ENCODE measurements at regions not wholly inside any gene's neighbourhood (a gene's known extent, or its start where the extent isn't known, plus 50 kb on each side); places are given as distances from the start of the nearest gene placed in this dataset.

DNA sequence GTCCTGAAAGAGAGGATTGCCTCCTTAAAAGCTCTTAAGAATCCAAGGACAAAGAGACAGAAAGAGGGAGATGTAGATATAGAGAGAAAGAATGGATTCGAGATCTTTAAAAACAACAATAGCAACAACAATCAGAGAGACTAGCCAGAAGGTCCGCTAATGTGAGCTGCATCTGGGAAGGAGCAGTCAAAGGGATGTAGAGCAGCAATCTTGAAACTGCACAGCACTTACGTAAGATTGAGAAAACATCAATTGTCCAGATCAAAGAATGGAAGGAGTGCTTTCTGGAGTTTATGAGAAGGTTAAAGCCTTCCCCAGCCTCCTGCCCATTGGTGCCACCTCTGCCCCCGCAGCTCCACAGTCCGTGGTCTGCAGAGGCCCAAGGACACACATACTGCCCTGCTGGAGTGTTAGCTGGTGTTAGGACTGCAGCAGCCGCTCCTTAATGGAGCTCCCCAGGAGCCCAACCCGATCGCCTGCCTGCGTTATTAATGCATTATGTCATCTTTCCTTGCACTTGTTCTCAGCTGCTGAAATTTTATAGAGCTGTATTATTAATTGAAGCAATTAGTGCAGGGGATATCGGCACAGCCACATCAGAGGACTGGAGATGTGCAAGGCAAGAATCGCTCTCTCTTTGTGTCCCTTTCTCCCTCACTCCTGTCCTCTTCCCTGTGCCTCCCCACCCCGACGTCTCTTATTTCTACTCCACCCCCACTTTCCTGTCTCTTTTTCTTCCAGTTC is 73.0 kb upstream of the CALM2 start:
- intact Hi-C loops (cut with DNase I) = no loop called here
- DNase-seq (no peak), ATAC-seq (ENCODE audit: poor library complexity) (no peak)

DNA sequence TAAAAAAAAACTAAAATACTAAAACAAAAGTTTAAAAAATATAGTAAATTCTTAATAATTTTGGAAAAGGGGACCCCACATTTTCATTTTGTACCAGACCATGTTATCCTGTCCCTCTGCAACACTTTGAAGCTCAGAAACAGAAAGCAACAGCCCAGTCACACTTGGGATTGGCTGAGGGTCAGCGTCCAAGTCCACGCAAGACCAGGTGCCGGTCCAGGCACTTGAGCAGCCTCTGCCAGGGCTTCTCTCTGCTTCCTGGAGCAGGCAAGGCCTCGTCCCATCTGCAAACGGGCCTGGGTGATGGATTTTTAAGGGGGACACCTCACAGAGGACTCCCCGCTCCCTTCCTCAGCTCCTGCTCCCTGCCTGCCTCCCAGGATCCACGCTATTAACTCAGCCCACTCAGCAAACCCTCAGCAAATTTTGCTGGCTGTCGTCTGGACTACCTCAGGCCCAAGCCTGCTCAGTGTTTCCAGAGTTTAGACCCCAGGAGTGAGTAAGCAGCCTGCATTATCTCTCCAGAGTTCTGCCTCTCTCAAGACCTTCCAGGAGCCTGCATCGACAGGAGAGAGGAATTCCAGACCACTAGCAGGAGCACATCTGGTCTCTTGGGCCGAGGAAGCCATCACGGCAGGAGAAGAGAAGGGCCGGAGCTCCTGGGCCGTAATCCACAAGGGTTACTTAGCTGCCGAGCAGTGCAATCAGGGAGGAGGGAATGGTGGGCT is 67.4 kb upstream of the CALM2 start:
- ATAC-seq (ENCODE audit: poor library complexity) (no peak), DNase-seq (no peak)
- intact Hi-C loops (cut with DNase I) = no loop called here

DNA sequence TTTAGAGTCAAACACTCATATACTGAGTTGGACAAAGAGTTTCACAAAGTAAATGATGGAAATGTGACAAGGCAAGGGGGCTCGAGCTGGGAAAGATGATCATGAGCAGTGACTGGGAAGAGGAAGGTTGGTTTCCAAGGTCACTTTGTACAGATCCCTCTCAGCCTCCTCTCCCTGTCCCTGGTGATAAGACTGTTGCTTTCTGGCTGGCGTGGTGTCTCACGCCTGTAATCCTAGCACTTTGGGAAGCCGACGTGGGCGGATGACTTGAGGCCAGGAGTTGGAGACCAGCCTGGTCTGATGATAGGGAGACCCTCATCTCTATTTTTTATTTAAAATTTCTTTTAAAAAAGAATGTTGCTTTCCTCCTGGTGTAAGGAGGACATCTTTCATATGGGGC is 65.4 kb upstream of the CALM2 start:
- ATAC-seq (ENCODE audit: poor library complexity) = no peak
- DNase-seq = no peak
- intact Hi-C loops (cut with DNase I) = no loop called here

DNA sequence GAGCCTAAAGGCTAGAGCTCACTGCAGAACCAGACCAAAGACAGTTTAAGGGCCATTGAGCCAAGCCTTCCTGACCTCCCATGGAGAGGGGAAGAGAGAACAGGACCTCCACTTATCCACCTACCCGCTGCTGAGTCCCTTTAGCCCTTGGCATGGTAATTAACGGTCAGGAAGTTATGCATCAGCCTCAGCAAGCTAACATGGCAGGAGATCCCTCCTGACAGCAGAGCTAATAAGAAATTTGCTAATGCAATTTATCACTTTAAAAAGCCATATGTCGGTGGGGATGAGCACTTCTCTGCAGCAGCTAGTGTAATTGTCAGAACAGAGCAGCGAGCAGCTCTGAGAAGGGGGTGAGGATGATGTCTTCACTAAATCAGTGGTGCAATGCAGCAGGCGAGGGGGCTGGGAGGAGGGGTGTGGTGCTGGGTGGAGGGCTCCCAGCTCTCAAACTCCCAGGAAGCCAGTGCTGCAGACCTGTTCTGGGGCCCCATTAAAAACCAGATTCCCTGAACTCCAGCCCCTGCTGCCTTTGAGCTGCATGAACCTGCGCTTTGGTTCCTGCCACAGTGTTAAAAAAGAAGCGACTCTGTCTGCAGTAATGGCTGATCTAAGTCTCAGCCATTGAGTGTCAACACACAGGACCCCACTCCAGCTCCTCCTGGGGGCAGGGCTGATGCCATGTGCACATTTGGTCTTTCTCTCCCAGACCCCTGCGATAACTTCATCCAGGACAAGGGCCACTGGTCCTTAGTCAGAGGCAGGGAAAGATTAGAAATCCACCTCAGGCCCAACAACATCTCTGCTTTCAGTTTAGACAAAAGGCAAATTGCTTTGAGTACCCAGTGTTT is 63.0 kb upstream of the CALM2 start:
- no peak for ATAC-seq (ENCODE audit: poor library complexity)
- no peak for DNase-seq
- intact Hi-C loops (cut with DNase I) = no loop called here

DNA sequence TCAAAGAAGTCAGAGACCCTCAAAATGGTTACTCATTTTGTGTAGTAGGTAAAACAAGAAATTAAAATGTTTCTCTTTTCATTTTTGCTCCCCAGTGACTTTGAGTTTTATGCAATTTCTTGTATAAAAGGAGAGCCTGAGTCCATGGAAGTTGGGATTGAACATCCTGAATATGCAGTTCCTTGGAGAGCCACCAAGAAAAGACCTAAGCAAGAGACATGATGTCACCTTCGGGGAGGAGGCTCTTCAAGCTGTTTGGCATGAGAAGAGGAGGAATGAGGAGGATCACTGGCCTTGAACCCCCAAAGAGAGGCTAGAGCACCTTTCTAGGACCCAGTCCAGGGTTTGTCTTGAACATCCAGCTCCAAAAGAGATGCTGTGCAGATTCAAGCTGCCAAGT is 62.3 kb upstream of the CALM2 start:
- no peak for ATAC-seq (ENCODE audit: poor library complexity)

DNA sequence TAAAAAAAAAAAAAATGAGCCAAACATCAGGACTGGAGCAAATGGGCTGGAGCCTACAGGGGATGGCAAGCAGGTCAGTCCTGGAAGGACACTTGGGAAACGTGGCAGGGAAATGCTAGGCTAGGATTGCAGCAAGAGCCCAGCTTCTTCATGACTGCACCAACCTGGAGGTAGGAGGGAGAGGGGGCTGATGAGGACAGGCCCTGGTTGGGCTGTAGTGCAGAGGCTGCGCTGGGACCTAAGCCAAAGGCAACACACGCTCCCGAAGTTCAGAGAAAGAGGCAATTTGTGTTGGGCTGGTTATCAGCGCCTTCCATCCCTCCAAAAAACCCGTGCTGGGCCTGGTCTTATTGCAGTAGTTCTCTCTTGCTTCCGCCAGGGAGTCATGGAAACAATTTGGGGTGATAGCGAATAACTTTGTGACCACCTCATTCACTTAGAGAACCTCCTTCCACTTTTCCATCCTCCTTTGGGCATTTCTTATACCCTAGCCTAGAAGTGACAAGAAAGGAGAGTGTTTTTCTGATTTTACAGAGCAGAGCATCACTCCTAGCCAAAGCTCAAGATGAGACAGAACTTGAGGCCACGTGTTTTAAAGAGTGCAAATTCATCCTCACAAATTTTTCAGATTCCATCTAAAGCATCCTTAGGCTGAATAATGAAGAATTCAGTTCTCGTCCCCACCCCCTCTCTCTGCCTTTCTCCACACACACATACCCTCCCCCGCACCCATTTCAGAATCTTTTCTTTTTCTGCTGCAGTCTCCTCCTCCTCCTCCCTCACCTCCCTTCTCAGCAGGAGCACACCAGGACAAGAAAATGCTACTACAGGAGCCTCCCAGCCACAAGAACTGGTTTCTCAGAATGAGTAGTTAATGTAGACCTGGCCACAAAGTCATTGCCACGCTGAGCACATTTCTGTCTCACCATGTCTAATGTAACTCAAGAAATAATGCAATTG is 61.3 kb upstream of the CALM2 start:
- intact Hi-C loops (cut with DNase I) = no loop called here
- peak; percentile 83 for ATAC-seq (ENCODE audit: poor library complexity)
- DNase-seq = peak; percentile 76

More for the DNA sequence above, 62.3 kb upstream of the CALM2 start:
- intact Hi-C loops (cut with DNase I) = no loop called here
- no peak for DNase-seq

DNA sequence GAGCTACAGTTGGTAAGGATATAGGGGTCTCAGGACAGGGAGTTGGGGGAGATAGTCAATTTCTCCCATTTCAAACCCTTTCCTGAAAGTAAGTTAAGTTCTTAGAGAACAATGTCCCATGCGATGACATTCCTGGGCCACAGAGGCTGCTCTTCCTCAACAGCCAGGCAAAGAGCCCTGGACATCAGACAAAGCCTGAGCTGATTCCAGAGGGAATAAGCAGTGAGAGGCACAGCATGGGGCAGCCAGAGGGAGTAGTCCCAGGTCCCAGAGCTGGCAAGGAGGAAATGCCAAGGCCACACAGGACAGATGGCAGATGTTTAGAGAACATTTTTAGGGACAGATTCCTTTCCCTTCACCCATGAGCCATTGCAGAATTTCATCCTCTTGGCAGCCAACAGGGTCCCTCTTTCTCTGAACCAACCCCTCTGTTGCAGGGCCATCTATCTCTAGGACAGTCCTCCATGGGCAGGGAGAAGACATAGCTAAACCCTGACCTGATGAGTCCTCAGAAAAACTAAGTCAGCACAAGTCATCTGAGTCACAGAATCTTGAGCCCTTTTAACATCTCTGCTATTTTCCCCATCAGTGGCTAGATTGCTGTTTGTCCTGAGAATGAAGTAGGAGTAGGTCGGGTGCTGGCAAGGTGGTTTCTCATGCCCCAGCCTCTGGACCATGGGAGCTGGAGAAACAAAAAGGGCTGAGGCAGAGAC is 60.3 kb upstream of the CALM2 start:
- peak; percentile 21 for ATAC-seq (ENCODE audit: poor library complexity)
- DNase-seq = no peak
- intact Hi-C loops (cut with DNase I) = no loop called here

DNA sequence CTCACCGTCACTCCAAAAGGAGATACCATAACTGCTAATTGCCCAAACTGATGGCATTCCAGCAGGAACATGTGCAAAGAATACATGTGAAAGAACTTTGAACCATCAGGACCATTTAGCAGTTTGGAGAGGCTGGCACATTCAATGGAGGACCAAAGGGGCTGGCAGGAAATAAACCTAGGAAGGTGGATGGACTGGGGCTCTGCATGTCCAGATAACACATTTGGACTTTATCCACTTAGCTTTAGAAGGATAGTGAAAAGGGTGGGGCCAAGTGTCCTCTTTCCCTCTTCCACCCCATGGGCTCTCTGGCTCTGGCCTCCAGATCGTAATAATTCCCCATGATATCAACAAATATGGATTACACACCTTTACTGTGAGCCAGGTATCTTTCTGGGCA is 58.8 kb upstream of the CALM2 start:
- no peak for DNase-seq
- intact Hi-C loops (cut with DNase I) = no loop called here
- no peak for ATAC-seq (ENCODE audit: poor library complexity)

DNA sequence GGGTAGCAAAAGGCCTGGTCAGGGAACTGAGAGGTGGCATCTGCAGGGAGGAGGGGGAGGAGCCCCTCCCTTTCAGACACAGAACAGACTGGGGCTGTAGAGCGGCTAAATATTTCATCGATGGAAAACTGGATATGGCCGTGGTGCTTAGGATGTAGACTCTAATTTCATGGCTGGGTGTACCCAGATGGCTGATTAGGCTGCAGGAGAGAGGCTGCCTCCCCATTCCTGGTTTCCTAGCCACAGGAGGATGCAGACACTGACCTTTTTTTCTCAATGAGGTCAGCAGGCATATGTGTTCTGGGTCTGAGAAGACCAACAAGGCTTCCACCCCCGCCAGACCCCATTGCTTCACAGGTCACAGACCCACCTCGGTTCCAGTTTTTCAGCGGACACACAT is 58.1 kb upstream of the CALM2 start:
- no peak for ATAC-seq (ENCODE audit: poor library complexity)
- intact Hi-C loops (cut with DNase I) = no loop called here

DNA sequence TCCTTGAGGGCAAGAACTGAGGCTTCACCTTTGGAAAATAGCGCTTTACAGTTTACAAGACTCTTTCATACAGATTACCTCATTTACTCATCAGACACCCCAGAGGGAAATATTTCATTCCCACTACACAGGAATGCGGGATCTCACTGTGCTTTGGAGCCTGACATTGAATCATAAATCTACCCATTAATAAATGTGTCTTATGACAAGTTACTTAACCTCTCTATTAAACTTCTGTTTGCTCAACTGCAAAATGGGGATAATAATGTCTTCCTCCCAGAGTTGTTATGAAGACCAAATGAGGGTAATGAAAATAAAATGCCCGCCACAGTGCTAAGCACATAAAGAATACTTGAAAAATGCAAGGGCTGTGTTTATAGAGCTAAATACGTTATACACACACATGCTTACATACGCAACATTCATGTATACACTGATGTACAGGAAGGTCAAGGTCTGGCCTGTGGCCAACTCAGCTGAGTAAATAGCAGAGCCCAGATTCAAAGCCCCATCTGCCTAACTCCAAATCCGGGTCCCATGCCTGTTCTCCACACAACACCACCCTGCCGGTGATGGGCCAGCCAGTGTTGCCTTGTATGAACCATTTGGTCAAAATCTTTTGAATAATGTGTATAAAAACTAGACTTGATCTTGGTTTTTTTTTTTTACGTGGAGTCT is 56.6 kb upstream of the CALM2 start:
- ATAC-seq (ENCODE audit: poor library complexity) (no peak), DNase-seq (no peak)
- intact Hi-C loops (cut with DNase I) = no loop called here

More for the DNA sequence above, 58.1 kb upstream of the CALM2 start:
- DNase-seq = no peak

DNA sequence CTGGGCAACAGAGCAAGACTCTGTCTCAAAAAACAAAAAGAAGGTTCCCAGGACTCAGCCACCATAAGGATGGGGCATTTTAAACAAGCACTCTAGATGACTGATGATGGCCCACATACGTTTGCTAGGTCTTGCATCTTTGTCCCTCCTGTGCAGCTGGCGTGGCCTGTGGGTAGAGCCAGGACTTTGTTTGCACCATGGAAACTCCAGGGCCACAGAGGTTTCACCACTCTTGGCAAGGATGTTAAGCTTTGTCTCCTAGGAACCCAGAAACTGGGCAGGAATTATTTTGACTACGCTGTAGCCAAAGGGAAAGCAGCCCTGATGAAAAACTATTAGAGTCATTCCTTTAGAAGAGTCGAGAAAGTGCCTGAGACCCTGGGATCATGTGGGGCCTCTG is 54.1 kb upstream of the CALM2 start:
- ATAC-seq (ENCODE audit: poor library complexity) (peak; percentile 94), DNase-seq (peak; percentile 81)
- intact Hi-C loops (cut with DNase I) = no loop called here

DNA sequence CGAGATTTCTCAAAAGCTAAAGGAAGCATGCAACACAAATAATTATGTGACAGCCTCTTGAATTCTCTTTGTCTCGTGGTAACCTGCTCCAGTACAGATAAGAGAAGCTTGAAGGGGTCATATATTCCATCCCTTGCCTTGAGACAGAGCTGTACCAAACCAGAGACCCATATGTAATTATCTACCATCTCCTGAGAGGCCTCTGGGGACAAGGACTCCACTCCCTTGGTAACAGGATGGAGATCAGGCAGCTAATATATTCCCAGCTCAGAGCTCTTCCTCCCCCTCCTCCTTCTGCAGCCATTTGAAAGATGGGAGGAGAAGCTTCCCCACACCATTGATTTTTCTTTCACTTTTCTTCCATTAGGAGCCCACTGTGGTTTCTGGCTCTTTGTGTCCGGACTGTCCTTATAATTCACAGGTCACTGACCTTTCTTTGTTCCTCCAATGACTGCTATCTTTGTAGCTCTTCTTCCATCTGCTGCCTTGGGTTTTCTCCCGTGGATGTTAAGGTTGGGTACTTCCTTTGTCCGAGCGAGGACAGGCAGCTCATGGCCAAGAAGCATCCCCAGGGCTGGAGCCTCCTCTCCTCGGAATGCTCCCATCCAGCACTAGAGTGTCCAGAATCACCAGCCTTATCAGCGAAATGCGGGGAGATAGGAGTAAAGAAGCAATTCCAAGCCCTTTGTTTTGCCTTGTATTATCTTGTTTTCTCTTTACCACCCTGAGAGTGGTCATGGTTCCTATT is 51.4 kb upstream of the CALM2 start:
- intact Hi-C loops (cut with DNase I) = no loop called here
- ATAC-seq (ENCODE audit: poor library complexity) (no peak), DNase-seq (no peak)

DNA sequence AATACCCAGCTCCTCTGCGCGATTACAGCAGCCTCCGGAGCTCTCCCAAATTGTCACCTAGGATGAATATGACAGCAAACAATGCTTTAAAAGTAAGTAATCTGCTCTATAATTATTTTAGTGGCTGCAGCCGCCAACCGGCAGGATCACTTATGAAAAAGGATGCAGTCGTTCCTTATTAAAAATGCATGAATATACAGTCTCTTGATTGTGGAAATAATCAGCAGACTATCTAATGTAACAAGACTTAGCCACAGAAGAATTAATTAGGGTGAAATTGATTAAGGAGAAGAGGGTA is 50.6 kb upstream of the CALM2 start:
- ATAC-seq (ENCODE audit: poor library complexity) (no peak), DNase-seq (no peak)
- intact Hi-C loops (cut with DNase I) = no loop called here

DNA sequence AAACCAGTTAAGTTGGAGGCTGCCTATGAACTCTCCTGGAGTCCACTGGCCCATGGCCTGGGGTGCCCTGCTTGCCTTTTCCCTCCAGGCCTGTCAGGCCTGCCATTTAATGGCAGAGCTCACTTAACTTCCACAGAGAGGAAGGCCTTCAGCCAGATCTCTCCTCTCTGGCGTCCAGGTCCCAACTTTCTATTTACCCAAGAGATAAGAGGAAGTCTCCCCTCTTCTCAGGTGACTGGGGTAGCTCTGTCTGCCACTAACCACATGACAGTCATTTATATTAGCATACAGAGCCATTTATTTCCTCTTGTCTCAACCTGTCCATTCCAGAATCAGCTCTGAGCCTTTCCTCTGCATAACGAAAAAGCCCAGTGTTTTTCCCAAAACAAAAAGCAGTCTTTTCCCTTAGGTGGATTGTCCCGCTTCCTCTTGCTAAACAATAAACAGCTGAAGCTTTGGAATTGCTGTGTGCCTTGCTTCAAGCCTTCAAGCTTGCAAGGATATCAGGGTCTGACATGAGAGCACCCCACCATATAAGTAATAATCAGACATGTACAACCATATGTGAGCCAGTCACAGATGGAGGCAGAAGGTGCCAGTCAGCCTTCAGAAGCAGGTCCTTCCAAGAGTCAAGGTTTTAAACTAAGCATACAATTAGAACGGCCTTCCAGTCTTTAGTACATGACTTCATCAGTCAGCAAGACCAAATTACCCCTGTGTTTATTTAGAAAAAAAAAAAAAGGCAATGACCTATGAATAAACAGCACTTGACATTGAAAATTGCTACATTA is 50.0 kb upstream of the CALM2 start:
- no peak for DNase-seq
- ATAC-seq (ENCODE audit: poor library complexity) = no peak
- intact Hi-C loops (cut with DNase I) = no loop called here

All from Right ventricle myocardium superior (tissue), 1 donor.